Pancreas (tissue), 10 donors: ENCODE measurements at regions not wholly inside any gene's neighbourhood (a gene's known extent, or its start where the extent isn't known, plus 50 kb on each side); places are given as distances from the start of the nearest gene placed in this dataset.

Experiments
- ATAC-seq, 4 donors: fragments of 200-7000 bp; cut with Tn5 transposase; one replicate each; pipeline versions ENCODE4 v1.8.0 to v1.9.1; 2020; ENCODE audit warnings: mild to moderate bottlenecking in 4 of 4, moderate library complexity in 4 of 4
- DNase-seq, 6 donors: peaks; one replicate each; pipeline ENCODE4 v3.0.0-alpha.2; 2020
- FAIRE-seq: peaks from 2 replicates; lab custom pipeline; 2012; peaks lifted over from hg19 to GRCh38; lab: Jason Lieb, UNC
- H3K27ac ChIP-seq, 4 donors: fragments of 200-600 bp; sonication (generic); 1 replicate in 3 of 4; 2 replicates in 1 of 4; pipeline versions ENCODE4 v1.5.0 to v1.8.0; 2020
- H3K27me3 ChIP-seq, 4 donors: fragments of 200-600 bp; one replicate each; pipeline ENCODE4 v1.8.0; 2021
- H3K36me3 ChIP-seq, 3 donors: fragments of 200-600 bp; sonication (generic) in 1 of 3; one replicate each; pipeline versions ENCODE4 v1.5.0 to v1.8.0; 2020 to 2021
- H3K4me1 ChIP-seq, 3 donors: fragments of 200-600 bp; one replicate each; pipeline ENCODE4 v1.8.0; 2021
- H3K4me3 ChIP-seq, 4 donors: fragments of 200-600 bp; sonication (generic) in 2 of 4; one replicate each; pipeline versions ENCODE4 v1.5.0 to v1.8.0; 2020 to 2021
- H3K9me3 ChIP-seq, 4 donors: fragments of 200-600 bp; one replicate each; pipeline ENCODE4 v1.8.0; 2021
- CTCF ChIP-seq, 4 donors: fragments of 200-600 bp; sonication (generic) in 3 of 4; IDR thresholded peaks; one replicate each; pipeline versions ENCODE4 v1.5.0 to v1.8.0; 2021; ENCODE audit warnings: antibody characterized with exemption in 4 of 4
- WGBS, 2 donors: extraction: QIAGEN DNeasy Blood & Tissue Kit; methylation state at CpG; one replicate each; pipeline ENCODE4 v1.1.7; 2013; 5-methylcytosine and 5-hydroxymethylcytosine counted together
- intact Hi-C, 3 donors: fragments of 100-400 bp; cut with DNase I; formaldehyde crosslinking; loops; one replicate each; pipeline versions ENCODE4 v1.11.1 to v1.14.2; 2022
- donor health status: healthy with polysubstance abuse.
- donor health status: DM: no; HTN: no; CAD: no; lungs with moderate emphysema.
- donor health status: DM: no; HTN: no; CAD: no.
- donor health status: control.
- donor health status: control.
- donor health status: Bipolar disorder and iron deficiency.
- donor health status: DM: yes; HTN: yes; CAD: no.
- donor health status: DM: no; HTN: no; CAD: no.
- donor health status: DM: no; HTN: no; CAD: no.
- donor health status: DM: yes; HTN: yes; CAD: no.

DNA sequence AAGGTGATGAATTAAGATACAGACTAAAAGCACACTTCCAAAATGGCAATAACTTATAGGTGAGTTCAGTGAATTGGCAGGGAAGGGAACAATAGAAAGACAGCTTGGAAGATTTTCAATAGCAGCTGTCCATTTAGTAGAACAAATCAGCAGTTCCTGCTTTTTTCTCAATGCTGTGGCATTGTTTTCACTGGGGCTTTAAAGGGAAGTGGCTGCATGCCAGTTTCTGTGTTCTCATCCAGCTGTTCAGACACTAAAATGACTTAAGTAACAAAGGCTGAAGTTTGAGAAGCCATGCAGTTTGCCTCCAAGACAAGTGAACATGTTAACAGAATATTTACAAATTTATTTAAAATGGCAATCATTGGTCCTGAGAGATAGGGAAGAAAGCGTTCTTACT lies 291.9 kb downstream of the FAM47A start:
- Histone ChIP-seq H3K9me3 (no peaks in the 10 kb centered on the region), H3K27ac (no peak overlapping the region), H3K4me3 (no peak overlapping the region), H3K36me3 (no peaks in the 10 kb centered on the region), H3K4me1 (no peaks in the 10 kb centered on the region), H3K27me3 (peaks cover 0 to 12% (median 0%) of the 10 kb centered on the region in 4 donors)
- TF ChIP-seq CTCF (IDR thresholded peaks at IDR 0.05), result no peak
- ATAC-seq, result no peak
- DNase-seq, result no peak
- no peak for FAIRE-seq
- intact Hi-C loops, result no loop called here
- 26 to 39% methylated on average over 1 of the region's 1 CpG for WGBS, 2 donors

DNA sequence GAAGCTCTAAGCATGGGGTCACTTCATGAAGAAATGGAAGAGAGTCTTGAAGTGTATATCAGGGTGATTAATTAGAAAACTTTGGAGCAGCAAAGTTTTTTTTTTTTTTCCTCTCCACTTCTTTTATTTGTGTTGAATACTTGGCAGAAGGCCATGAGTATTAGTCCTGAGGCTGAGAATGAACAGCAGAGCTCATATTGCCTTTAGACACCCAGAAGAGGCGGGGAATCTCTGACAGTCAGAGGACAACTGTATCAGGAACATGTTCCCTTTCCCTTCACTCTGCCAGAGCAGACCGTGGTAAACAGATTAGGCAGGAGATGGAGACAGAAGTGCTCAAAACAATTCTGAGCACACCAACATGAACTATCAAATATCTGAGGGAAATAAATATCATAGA lies 300.9 kb downstream of the FAM47A start:
- Histone ChIP-seq H3K4me3 (no peak overlapping the region), H3K4me1 (no peaks in the 10 kb centered on the region), H3K27me3 (peaks cover 0 to 8% (median 0%) of the 10 kb centered on the region in 4 donors), H3K9me3 (no peaks in the 10 kb centered on the region), H3K36me3 (no peaks in the 10 kb centered on the region), H3K27ac (no peak overlapping the region)
- 25 to 41% methylated on average over 2 of the region's 2 CpGs for WGBS, 2 donors
- intact Hi-C loops, result no loop called here
- no peak for FAIRE-seq
- no peak for TF ChIP-seq CTCF (IDR thresholded peaks at IDR 0.05)
- DNase-seq, result no peak
- no peak for ATAC-seq

DNA sequence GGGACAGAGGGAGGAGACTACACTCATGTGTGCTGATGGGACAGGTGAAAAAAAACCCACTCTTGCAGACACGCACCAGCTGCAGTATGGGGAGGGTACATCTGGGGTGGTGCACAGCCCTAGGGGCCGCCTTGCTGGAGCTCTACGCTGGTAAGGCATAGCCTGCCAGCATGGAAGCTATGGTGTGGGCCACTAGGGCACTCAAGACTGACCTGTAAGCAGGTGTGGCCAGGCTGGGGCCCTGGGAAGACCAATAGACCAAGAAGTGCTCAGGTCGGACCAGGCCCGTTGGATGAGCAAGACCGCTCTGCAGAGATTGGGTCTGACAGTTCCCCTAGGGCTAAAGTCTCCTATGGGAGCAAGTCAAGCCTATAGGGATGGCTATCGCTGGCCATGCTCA lies 314.8 kb downstream of the FAM47A start:
- no peak overlapping the region for H3K27ac ChIP-seq
- no peaks in the 10 kb centered on the region for H3K4me1 ChIP-seq
- FAIRE-seq, result no peak
- H3K27me3 ChIP-seq, result no peaks in the 10 kb centered on the region
- no peak overlapping the region for H3K4me3 ChIP-seq
- ATAC-seq, result no peak
- no peak for TF ChIP-seq CTCF (IDR thresholded peaks at IDR 0.05)
- 71 to 75% methylated on average over 7 of the region's 7 CpGs for WGBS, 2 donors
- intact Hi-C loops, result no loop called here
- no peak for DNase-seq
- H3K9me3 ChIP-seq, result no peaks in the 10 kb centered on the region
- H3K36me3 ChIP-seq, result no peaks in the 10 kb centered on the region

- DNase-seq (no peak), FAIRE-seq (no peak), ATAC-seq (no peak)
- no peaks in the 10 kb centered on the region for H3K9me3 ChIP-seq
- H3K4me1 ChIP-seq, result no peaks in the 10 kb centered on the region
- no peaks in the 10 kb centered on the region for H3K36me3 ChIP-seq
- 58 to 66% methylated on average over 5 of the region's 5 CpGs for WGBS, 2 donors
- TF ChIP-seq CTCF (IDR thresholded peaks at IDR 0.05), result no peak
- intact Hi-C loops, result no loop called here
- H3K27me3 ChIP-seq, result no peaks in the 10 kb centered on the region
- no peak overlapping the region for H3K4me3 ChIP-seq
- H3K27ac ChIP-seq, result no peak overlapping the region
Observed at GRCh38 chrX:33808636-33809035, 323.5 kb downstream of the FAM47A start.

DNA sequence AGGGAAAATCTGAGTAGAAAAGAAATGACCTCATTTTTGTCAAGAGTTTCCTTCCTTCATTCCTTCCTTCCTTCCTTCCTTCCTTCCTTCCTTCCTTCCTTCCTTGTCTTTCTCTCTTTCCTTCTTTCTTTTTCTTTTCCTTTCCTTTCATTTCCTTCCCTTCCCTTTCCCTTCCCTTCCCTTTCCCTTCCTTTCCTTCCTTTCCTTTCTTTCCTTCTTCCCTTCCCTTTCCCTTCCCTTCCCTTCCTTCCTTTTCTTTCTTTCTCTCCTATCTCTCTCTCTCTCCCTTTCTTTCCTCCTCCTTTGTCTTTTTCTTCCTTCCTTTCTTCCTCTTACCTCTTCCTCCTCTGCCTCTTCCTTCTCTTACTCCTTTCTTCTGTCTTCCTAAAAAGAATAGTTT lies 347.6 kb downstream of the FAM47A start:
- intact Hi-C loops, result no loop called here
- Histone ChIP-seq H3K27ac (no peak overlapping the region), H3K36me3 (no peaks in the 10 kb centered on the region), H3K4me3 (no peak overlapping the region), H3K9me3 (no peaks in the 10 kb centered on the region), H3K4me1 (no peaks in the 10 kb centered on the region), H3K27me3 (peaks cover 0 to 29% (median 0%) of the 10 kb centered on the region in 4 donors)
- TF ChIP-seq CTCF (IDR thresholded peaks at IDR 0.05), result no peak
- FAIRE-seq (no peak), ATAC-seq (no peak), DNase-seq (no peak)
